Activated naive CD4-positive, alpha-beta T cell (primary cell): ENCODE measurements at regions not wholly inside any gene's neighbourhood (a gene's known extent, or its start where the extent isn't known, plus 50 kb on each side); places are given as distances from the start of the nearest gene placed in this dataset.

Source experiments
- DNase-seq, 4 experiments: peaks; one replicate each; lab custom pipeline; 2025; lab: John Stamatoyannopoulos, UW

DNA sequence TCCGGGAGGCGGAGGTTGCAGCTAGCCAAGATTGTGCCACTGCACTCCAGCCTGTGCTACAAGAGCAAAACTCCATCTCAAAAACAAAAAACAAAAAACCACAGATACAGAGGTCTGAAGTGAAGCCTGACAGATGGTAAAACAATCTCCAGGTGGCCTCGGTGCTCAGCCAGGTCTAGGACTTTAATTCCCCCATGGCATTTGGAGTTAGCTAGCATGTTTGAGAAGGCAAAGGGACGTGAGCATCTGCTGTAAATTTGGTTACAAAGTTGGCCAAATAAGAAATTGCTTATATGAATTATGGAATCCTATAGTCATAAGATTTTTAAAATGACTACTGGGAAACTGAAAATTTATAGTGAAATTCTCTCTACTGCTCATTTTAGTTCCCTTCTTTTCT is 98.3 kb upstream of the FMN2 start:
- no peak for DNase-seq

DNA sequence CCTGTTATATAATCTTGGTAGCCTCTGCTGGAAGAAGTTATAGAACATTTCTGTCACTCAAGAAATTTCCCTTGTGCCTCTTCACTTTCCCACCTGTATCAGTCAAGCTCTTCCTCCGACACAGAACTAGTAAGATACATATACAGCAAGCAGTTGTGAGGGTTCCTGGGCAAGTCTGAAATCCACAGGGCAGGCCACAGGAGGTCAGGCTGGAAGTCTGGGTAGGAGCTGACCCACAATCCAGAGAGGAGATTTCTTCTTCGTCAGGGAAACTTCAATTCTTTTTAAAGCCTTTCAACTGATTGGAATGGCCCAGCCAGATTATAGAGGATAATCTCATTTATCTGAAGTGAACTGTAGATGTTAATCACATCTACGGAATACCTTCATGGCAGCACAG is 96.4 kb upstream of the FMN2 start:
- DNase-seq = no peak

DNA sequence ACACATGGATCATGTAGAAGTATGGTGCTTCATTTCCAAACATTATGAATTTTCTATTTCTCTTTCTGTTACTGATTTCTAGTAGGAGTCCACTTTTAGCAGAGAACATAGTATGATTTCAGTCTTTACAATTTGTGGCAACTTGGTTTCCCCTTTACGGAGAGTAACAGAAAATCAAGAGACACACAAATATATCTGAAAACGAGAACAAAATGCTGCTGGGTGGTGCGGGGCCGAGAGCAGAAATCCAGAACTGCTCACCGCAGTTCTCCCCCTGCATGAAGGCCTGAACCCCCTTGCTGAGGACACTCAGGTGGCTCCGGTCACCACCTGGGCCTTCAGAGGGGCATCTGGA is 94.5 kb upstream of the FMN2 start:
- no peak for DNase-seq

DNA sequence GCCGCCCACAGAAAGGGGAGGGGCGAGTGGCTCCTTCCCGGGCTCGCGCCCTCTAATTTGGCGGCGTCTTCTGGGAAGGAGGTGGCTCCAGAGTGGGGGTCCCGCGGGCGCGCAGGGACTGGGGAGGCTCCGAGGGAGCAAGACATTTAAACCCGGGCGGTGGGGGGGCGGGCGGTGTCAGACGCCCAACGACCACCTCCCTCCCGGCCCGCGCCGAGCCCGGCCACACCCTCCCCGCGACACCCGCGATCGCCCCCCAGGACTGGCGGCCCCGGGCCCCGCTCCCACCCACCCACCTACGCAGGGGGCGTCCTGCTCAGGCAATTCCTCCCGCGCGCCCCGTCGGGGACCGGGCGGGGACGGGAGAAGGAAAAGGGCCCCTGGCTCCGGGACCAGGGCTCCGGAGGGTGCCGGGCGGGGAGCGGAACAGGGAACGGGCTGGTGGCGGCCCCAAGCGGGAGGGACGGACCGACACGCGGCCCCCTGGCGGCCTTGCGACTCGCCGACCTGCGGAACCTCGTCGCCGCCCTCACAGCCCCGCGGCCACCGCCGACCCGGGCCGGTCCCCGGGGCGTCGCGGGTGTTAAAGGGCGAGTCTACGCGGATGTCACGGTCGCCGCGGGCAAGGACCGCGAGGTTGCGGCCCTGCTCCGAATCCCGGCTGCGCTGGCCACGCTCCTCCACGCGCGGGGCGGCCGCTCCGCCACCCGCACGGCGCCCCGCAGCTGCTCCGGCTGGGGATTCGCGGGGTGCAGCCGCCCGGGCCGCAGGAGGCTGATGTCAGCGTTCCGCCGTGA is 94.0 kb upstream of the FMN2 start:
- DNase-seq = no peak

DNA sequence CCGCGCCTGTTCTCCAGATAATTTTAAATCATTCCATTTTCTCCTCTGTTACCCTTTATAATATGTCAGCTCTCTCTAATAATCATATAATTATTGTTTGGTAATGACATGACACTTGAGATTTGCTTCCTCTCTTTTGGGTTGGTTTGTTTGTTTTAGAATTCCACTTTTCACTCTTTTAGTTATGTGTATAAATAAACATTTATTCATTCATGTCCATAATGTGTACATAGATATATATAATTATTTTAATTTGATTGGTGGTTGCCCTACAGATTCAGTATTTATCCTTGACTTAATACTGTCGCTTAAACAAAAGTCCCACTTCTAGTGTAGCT is 93.4 kb upstream of the FMN2 start:
- no peak for DNase-seq

DNA sequence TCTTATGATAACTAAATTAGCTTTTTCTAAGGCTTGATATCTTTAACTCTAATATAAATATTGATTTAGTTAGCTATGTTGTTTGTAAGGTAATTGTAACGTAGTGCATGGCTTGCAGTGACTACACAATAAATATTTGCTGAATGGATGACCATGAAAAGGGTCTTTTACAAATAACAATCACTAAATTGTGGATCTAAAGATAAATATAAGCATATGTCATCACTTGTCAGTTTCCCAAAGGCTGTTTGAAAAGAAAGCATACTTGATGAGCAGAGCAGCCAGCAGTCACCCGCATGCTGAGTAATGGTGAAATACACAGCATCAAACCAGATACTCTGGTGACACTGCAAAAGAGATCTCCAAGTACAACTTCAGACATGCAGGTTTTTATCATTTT is 92.5 kb upstream of the FMN2 start:
- no peak for DNase-seq

DNA sequence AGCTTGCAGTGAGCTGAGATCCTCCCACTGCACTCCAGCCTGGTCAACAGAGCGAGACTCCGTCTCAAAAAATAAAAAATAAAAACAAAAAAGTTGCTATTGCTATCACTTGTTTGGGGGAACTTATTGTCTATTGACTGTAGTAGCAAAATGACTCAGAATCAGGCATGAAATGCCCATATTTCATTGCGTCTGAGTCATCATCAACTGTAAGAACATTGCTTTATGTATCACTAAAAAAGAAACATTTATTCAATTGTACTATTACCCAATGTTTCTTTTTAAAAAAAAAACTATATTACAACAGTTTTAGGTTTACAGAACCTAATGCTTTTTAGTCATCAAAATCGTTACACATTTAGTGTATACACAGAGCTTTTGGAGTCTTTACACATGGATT is 91.0 kb upstream of the FMN2 start:
- no peak for DNase-seq

DNA sequence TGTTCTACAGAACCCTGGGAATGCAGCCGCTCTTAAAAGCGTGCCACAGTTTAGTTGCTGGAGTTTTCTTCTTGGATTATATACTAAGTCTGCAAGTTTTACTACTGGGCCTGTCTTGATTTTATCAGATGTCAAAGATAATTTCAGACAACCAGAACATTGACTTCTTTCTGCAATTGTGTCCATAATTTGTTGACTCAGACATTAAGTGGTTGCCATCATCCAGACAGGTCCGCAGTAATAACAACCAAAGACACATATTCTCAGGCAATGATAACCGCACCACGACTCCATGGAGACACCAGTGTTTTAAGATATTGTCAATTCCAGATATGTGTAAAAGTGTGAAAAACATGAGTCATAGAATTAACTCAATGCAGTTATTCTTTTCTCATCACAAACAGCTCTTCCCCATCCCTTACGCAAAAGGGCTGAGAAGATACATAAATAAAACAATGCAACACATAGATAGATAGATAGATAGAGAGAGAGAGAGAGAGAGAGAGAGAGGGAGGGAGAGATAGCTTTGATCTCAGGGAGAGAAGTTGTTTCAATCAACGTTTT is 90.4 kb upstream of the FMN2 start:
- DNase-seq = no peak

DNA sequence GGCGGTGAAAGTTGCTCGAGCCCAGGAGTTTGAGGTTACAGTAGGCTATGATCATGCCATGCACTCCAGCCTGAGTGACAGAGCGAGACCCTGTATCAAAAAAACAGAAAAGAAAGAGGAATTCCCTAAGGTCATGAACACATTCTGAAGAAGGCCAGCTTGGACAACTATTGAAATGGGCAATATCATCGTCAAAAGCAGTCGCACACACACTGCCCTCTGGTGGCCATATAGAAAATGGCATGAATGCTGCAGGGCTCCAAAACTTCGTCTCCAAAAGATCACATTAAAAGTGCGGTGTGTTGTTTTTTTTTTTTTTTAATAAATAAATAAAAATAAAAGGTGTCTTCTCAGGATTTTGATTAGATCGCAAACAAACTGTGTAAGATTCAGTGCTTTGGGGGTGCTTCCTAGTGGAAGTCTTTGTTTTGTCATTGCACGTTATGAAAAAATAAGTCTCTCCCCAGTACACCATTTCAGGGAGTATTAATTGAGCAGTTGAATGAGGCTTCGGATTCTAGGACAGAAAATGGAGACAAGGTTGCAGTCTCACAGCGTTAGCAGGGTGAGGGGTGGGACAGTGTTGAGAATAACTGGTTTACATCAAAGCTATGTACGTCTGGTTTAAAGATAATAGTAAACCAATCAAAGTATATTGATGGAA is 87.5 kb upstream of the FMN2 start:
- no peak for DNase-seq

DNA sequence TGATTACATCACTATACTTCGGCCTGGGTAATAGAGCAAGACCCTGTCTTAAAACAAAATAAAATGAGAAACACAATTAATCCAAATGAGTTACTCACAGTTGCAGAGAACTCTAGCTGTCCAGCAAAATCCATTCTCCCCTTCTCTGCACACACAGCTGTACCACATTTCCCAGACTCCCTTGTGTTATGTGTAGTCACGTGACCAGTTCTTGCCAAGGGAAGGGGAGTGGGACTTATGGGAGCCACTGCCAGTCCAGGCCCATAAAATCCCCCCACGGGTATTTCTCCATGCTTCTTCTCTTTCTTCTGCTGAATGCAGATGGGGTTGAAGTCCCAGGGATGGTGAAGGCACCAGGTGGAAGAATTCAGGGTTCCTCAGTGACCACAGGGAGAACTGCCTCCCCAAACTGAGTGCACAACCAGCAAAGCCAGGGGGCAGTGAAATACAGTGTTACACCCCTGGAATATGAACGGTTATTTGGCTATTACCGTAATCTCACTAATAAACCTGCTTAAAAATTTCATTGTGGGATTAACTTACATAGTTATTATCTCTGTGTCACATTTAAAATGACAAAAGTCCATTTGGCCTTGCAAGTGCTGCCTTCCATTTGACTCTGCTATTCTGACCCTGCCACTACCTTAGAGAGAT is 85.6 kb upstream of the FMN2 start:
- DNase-seq = no peak

DNA sequence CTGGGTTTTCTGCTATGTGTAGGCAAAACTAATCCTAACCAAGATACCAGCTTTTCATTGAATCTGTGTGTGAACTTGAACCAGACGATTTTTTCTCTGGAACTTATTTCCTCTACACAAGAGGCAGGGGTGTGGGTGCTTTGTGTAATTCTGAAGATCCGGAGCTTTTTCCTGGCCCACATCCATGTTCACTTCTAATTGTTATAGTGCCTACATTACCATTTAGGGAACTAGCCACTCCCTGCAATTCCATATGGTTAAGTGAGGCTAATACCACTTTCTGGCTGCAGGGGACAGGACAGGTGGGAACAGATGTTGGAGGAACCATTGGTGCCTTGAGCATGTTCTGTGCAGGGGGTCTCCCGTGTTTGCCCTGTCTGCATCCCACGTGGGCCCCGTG is 83.4 kb upstream of the FMN2 start:
- no peak for DNase-seq

DNA sequence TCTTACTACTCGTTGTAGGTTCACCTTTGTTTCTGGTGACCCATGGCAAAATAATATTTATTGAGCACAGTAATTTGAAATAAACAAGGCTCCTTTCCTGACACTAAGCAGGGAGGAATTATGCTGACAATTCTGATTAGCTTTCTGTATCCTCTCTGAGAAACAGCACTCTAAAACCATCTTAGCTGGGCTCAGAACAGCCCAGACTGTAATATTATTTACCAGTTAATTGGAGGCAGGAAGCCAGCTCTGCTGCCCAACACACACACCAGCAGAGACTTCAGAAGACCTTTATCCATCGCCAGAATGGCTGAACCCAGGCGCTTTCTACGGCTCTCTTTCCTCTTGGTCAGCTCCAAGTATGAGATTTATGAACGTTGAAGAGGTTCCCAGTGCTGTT is 77.6 kb upstream of the FMN2 start:
- DNase-seq = no peak

DNA sequence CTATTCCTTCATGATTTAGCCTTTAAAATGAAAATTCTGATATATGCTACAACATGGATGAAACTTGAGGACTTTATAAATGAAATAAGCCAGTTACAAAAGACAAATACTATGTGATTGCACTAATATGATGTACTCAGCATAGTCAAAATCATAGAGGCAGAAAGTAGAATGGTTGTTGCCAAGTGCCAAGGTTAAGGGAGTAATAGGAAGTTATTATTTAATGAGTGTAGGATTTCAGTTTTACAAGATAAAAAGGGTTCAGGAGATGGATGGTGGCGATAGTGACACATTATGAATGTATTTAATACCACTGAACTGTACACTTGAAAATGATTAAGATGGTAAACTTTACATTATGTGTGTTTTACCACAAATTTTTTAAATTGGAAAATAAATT is 73.1 kb upstream of the FMN2 start:
- DNase-seq = no peak

DNA sequence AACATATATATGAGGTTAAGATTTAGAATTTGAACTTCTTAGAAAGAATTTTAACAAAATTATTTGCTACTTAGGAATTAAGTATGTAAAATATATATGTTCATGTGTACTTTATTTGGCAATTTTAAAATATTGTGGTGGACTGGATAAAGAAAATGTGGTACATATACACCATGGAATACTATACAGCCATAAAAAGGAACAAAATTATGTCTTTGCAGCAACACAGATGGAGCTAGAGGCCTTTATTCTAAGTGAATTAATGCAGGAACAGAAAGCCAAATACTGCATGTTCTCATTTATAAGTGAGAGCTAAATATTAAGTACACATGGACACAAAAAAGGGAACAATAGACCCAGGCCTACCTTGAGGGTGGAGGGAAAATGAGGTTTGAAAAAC is 72.2 kb upstream of the FMN2 start:
- DNase-seq = no peak

DNA sequence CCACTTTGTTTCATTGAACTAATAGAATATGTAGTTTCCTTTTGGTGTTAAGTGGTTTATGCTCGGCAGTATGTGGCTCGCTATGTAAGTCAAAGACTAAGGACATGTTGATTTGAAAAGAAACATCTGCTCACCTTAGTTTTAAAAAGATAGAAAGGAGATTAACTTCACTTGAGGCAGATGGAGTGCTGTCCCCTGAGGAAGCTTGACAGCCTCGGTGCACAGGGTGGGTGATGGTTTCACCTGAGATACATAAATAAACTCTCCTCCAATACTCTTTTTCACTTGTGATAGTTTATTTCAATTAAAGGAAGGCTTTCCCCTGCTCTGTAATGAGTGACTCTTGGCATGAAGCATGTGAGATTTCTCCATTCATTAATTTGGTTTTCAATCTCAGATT is 70.8 kb upstream of the FMN2 start:
- no peak for DNase-seq

DNA sequence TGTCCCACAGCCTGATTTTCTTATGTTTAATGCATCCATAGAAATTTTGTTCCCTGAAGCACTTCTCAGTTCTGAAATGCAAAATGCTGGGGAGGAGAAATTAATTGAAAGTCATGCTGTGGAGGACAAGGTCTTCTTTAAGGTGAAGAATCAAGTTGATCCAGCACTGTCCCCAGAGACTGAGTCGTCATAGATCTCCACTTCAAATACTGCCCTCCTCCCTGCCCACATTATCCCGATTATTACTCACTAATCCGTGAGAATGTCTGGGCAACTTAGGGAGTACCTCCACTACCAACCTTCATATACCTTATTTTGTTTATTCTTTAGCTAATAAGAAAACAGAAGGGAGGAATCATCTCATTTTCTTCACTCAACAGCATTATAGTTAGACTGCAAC is 70.0 kb upstream of the FMN2 start:
- no peak for DNase-seq

DNA sequence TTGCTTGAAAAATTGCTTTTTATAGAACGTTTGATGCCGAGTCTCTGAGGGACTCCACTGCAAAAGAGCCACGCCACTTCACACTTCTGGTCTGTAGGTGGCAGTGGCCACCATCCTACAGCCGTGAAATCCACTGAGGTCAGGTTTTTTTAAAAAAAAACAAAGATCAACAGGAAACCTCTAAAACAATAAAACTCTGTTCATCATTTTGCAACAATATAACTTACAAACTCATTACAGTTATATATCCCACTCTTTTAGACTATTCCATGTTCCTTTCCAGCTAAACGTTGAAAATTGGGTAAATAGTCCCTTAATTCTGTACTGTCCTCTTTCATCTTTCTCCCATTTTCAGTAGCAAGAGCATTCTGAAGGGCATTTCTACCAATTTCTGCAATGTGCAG is 64.6 kb upstream of the FMN2 start:
- no peak for DNase-seq

DNA sequence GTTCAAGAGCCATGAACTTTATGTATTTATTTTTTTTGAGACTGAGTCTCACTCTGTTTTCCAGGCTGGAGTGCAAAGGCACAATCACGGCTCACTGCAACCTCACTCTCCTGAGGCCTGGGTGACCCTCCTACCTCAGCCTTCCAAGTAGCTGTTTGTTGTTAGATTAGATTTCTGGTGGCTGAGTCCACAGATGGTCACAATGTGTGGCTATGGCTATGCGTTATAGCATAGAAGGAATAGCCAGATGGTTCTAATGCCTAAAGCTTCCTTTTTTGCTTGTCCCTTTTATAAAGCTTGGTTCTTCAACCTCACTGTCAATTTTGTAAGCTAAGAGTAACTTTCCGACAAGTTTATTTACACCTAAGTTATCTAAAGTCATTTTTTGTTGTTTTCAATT is 62.3 kb upstream of the FMN2 start:
- DNase-seq = no peak

DNA sequence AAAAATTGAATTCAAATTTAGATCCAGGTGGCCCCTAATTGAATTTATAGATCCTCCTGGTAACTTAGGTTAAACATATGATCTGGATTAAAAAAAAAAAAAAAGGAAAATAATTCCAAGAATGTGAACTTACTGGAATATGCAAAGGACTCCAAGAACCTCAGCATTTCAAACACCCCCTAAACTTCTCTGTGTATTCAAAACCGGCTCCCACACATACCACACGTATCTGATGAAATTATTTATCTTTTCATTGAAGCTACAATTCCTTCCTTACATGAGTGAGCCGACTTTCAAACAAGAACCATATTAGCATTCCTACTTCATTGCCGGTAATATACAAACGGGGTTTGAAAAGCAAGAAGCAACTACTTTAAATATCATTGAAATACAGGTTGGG is 61.4 kb upstream of the FMN2 start:
- no peak for DNase-seq

DNA sequence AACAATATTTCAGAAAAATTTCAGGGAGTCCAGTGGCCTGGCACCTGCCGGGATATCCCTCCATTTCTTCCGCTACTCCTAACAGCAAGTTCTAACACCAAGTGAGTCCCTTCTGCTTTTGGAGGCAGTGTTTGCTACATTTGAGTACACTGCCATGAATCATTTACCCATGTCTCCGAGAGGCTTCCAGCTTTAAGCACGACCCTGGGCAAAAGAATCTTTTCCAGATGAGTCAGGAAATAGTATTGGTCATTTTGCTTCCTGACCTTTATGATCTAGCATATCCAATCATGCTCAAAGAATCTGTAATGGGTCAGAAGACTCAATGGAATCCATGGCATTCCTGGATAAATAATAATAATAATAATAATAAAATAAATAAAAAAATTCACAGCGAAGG is 60.7 kb upstream of the FMN2 start:
- DNase-seq = no peak

DNA sequence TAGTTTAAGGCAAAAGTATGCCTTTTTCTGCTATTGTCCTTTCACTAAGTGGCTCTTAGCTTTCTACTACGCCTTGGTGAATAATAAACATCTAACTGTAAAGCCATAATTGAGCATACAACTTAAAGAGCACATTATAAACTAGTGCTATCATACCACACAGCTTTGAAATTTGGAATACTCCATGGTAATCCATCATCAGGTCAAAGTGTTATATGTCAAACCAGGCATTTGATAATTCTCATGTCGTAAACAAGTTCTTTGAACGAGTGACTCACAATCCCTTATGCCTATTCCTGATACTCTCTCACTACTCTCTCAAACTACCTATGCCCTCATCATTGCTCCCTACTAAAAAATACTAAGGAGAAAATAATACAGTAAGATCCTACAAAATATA is 60.3 kb upstream of the FMN2 start:
- no peak for DNase-seq

DNA sequence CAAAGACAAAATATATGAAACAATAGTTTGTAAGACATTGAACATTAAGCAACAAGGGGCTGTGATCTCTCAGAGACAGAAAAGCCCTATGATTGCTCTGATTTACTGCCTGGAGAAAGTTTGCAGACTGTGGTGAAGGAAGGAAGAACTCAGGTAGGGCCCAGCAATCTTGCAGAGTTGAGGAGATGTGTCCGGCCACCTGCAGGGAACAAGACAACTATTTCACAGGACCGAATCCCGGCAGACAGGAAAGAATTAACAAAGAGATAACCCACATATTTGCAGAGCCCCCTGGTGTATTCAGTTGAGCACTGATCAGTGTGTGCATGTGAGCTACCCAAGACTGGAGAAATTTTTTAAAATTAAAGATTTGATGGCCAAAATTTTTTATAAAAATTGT is 58.3 kb upstream of the FMN2 start:
- no peak for DNase-seq

DNA sequence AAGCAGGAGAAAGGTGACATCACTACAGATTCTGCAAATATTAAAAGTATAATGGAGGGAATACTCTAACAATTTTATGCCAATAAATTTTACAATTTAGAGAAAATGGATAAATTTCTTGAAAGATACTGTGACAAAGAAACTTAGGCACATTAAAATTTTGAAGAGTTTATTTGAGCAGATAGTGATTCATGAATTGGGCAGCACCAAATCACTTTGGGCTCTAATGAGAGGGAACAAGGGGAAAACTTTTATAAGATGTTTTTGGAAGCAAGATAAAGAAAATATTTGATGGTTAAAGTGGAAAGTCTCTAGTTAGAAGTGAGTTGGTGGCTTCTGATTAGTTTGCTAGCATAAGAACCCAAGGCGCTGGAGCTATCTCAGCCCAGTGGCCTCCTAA is 55.2 kb upstream of the FMN2 start:
- DNase-seq = no peak
